HG03025 (cell line): ENCODE measurements at regions not wholly inside any gene's neighbourhood (a gene's known extent, or its start where the extent isn't known, plus 50 kb on each side); places are given as distances from the start of the nearest gene placed in this dataset.
A peak's percentile ranks its signal among the peaks of the same experiment; 100 is the strongest.

Experiments
- ATAC-seq: cut with Tn5 transposase; IDR thresholded peaks from one replicate; pipeline ENCODE4 v1.9.1; 2021; ENCODE audit warnings: mild to moderate bottlenecking, moderate library complexity; ENCODE audit not compliant: unreplicated experiment, low FRiP score

- ATAC-seq: no peak
Observed at GRCh38 chr13:82341116-82341515, 1541.2 kb downstream of the SLITRK1 start.

GRCh38 chr13:82330499-82330898, 1551.8 kb downstream of the SLITRK1 start:
- ATAC-seq: peak; percentile 71

- ATAC-seq: no peak
Observed at GRCh38 chr13:82323101-82323500, 1559.2 kb downstream of the SLITRK1 start.

GRCh38 chr13:82305588-82305987, 1576.7 kb downstream of the SLITRK1 start:
- no peak for ATAC-seq

GRCh38 chr13:82298106-82298505, 1584.2 kb downstream of the SLITRK1 start:
- no peak for ATAC-seq

GRCh38 chr13:82294226-82294625, 1588.0 kb downstream of the SLITRK1 start:
- no peak for ATAC-seq

- ATAC-seq: no peak
Observed at GRCh38 chr13:82292334-82292733, 1589.9 kb downstream of the SLITRK1 start.

- ATAC-seq: no peak
Observed at GRCh38 chr13:82291852-82292251, 1590.4 kb downstream of the SLITRK1 start.

GRCh38 chr13:82275644-82276043, 1606.6 kb downstream of the SLITRK1 start:
- ATAC-seq: no peak

- ATAC-seq: no peak
Observed at GRCh38 chr13:82259284-82259683, 1623.0 kb downstream of the SLITRK1 start.

- no peak for ATAC-seq
Observed at GRCh38 chr13:82257790-82258507, 1624.3 kb downstream of the SLITRK1 start.

GRCh38 chr13:82248762-82249161, 1633.5 kb downstream of the SLITRK1 start:
- ATAC-seq: no peak

- ATAC-seq: no peak
Observed at GRCh38 chr13:82245860-82246259, 1636.4 kb downstream of the SLITRK1 start.

- no peak for ATAC-seq
Observed at GRCh38 chr13:82224806-82225205, 1657.5 kb downstream of the SLITRK1 start.

GRCh38 chr13:82221621-82222020, 1660.7 kb downstream of the SLITRK1 start:
- ATAC-seq: no peak

- ATAC-seq: no peak
Observed at GRCh38 chr13:82220641-82221040, 1661.6 kb downstream of the SLITRK1 start.

GRCh38 chr13:82216165-82216564, 1666.1 kb downstream of the SLITRK1 start:
- ATAC-seq: no peak

GRCh38 chr13:82214341-82214740, 1667.9 kb downstream of the SLITRK1 start:
- no peak for ATAC-seq

- ATAC-seq: no peak
Observed at GRCh38 chr13:82206241-82206640, 1676.0 kb downstream of the SLITRK1 start.

- no peak for ATAC-seq
Observed at GRCh38 chr13:82202398-82202797, 1679.9 kb downstream of the SLITRK1 start.

- no peak for ATAC-seq
Observed at GRCh38 chr13:82196087-82196486, 1686.2 kb downstream of the SLITRK1 start.

GRCh38 chr13:82187227-82187626, 1695.0 kb downstream of the SLITRK1 start:
- ATAC-seq: no peak

- ATAC-seq: no peak
Observed at GRCh38 chr13:82176751-82177150, 1705.5 kb downstream of the SLITRK1 start.
